ENCODE measurements at regions not wholly inside any gene's neighbourhood (a gene's known extent, or its start where the extent isn't known, plus 50 kb on each side); places are given as distances from the start of the nearest gene placed in this dataset.
"Not testable (repeated sequence)": the region's sequence is repeated elsewhere in the genome, so short reads cannot be mapped to it uniquely, and the experiment has no call there.

- no peak overlapping the region for H3K4me3 Mint-ChIP-seq
- H3K4me1 Mint-ChIP-seq, result no peaks in the 10 kb centered on the region
- DNase-seq (ENCODE audit: low spot score in 2 of 2), result no peak
- H3K9me3 Mint-ChIP-seq, result peaks cover 3% of the 10 kb centered on the region
- ATAC-seq, result no peak
- H3K27ac Mint-ChIP-seq, result no peak overlapping the region
- no peaks in the 10 kb centered on the region for H3K36me3 Mint-ChIP-seq
Observed at GRCh38 chr13:61136515-61136914, 279.1 kb downstream of the PCDH20 start.

DNA sequence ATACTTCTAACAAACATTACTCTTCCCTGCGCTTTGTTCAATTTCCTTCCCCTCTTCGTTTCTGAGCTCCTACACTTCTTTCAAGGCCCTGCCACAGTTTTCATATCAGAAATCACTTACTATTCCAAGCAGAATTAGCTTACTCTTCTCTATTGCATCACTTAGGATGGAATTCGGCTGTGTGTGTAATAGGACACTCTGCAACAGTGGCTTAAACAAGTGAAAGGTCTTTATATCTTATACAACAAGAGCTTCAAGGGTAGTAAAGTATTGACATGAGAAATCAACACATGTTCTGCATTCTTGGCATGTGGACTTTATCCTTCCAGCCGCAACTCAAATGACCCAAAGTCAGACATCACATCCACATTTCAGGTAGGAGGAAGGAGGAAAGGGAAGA is 279.6 kb downstream of the PCDH20 start:
- H3K36me3 Mint-ChIP-seq, result no peaks in the 10 kb centered on the region

DNA sequence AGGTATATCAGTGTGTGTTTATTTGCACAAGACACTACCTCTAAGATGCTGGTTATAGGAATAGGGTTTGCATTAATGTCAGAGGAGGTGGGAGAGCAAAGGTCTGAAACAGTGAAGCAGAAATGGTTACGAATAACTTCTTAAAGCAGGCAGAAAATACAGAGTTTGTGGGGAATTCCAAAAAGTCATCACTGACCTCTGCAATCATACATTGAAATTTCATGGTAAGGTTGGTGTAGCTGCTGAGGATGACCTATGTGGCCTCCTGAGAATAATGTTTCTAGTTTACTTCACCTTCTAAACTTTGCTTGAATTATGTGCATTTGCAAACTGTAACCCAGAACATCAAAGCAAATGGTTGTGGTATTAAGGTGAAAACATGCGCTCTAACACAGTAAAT is 280.1 kb downstream of the PCDH20 start:
- ATAC-seq (no peak), DNase-seq (ENCODE audit: low spot score in 2 of 2) (no peak)
- peaks cover 3% of the 10 kb centered on the region for H3K9me3 Mint-ChIP-seq
- H3K27ac Mint-ChIP-seq, result no peak overlapping the region
- H3K4me1 Mint-ChIP-seq, result no peaks in the 10 kb centered on the region
- no peaks in the 10 kb centered on the region for H3K36me3 Mint-ChIP-seq
- no peak overlapping the region for H3K4me3 Mint-ChIP-seq

More for the DNA sequence above, 279.6 kb downstream of the PCDH20 start:
- ATAC-seq (no peak), DNase-seq (ENCODE audit: low spot score in 2 of 2) (no peak)
- peaks cover 3% of the 10 kb centered on the region for H3K9me3 Mint-ChIP-seq
- H3K4me1 Mint-ChIP-seq, result no peaks in the 10 kb centered on the region
- no peak overlapping the region for H3K4me3 Mint-ChIP-seq
- no peak overlapping the region for H3K27ac Mint-ChIP-seq

GRCh38 chr13:61128850-61129645 is 286.6 kb downstream of the PCDH20 start:
- no peak for ATAC-seq
- Mint-ChIP-seq H3K36me3 (no peaks in the 10 kb centered on the region), H3K4me3 (no peak overlapping the region), H3K9me3 (peaks cover 3% of the 10 kb centered on the region), H3K4me1 (no peaks in the 10 kb centered on the region), H3K27ac (no peak overlapping the region)
- DNase-seq (ENCODE audit: low spot score in 2 of 2), result no peak

DNA sequence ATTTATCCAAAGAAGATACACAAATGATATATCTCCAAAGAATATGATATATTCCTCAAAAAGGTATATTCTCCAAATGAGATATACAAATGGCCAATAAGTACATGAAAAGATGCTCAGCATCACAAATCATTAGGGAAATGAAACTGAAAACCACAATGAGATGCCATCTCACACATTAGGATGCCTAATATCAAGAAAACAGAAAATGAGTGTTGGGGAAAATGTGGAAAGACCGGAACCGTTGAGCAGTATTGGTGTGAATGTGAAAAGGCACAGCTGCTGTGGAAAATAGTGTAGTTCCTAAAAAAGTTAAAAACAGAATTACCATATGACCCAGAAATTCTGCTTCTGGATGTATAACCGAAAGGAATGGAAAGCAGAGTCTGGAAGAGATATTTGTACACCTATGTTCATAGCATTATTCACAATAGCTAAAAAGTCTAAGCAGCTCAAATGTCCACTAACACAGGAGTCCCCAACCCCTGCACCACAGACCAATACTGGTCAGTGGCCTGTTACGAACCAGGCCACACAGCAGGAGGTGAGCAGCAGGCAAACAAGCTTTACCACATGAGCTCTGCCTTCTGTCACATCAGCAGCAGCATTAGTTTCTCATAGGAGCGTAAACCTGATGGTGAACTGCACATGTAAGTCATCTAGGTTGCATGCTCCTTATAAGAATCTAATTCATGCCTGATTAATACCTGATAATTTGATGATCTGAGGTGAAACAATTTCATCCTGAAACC is 291.9 kb downstream of the PCDH20 start:
- Mint-ChIP-seq H3K4me1 (no peaks in the 10 kb centered on the region), H3K4me3 (no peak overlapping the region)
- no peak for ATAC-seq

GRCh38 chr13:61113140-61113658 is 302.4 kb downstream of the PCDH20 start:
- ATAC-seq (peak; percentile 31), DNase-seq (ENCODE audit: low spot score in 2 of 2) (no peak)
- no peaks in the 10 kb centered on the region for H3K36me3 Mint-ChIP-seq
- no peak overlapping the region for H3K4me3 Mint-ChIP-seq
- H3K4me1 Mint-ChIP-seq, result no peaks in the 10 kb centered on the region
- H3K9me3 Mint-ChIP-seq, result peaks cover 5% of the 10 kb centered on the region
- no peak overlapping the region for H3K27ac Mint-ChIP-seq

More for the DNA sequence above, 291.9 kb downstream of the PCDH20 start:
- peaks cover 10% of the 10 kb centered on the region for H3K9me3 Mint-ChIP-seq
- DNase-seq (ENCODE audit: low spot score in 2 of 2), result no peak
- no peaks in the 10 kb centered on the region for H3K36me3 Mint-ChIP-seq
- no peak overlapping the region for H3K27ac Mint-ChIP-seq

DNA sequence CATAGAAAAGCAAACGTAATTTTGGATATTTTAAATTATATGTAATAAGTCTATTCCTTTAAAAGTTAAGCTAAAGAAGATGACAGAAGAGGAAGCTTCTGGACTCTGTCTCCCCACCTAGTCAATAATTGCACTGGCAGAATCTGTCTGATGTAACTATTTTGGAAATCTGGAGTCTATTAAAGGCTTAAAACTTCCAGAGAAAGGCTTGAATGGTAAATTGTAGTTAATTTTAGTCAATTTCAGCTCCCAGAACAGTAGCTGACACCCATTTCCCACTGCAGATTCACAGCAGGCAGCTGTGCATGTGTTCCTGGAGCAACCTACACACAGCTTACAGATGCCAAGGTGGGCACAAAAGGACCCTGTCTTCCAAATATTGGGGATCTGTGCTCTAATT is 304.1 kb downstream of the PCDH20 start:
- Mint-ChIP-seq H3K4me3 (no peak overlapping the region), H3K36me3 (no peaks in the 10 kb centered on the region), H3K9me3 (peaks cover 12% of the 10 kb centered on the region), H3K4me1 (no peaks in the 10 kb centered on the region), H3K27ac (no peak overlapping the region)
- ATAC-seq, result no peak
- no peak for DNase-seq (ENCODE audit: low spot score in 2 of 2)

- H3K4me1 Mint-ChIP-seq, result no peaks in the 10 kb centered on the region
- DNase-seq (ENCODE audit: low spot score in 2 of 2) (no peak), ATAC-seq (no peak)
- no peak overlapping the region for H3K27ac Mint-ChIP-seq
- H3K4me3 Mint-ChIP-seq, result no peak overlapping the region
- peaks cover 12% of the 10 kb centered on the region for H3K9me3 Mint-ChIP-seq
- no peaks in the 10 kb centered on the region for H3K36me3 Mint-ChIP-seq
Observed at GRCh38 chr13:61110732-61111131, 304.9 kb downstream of the PCDH20 start.

DNA sequence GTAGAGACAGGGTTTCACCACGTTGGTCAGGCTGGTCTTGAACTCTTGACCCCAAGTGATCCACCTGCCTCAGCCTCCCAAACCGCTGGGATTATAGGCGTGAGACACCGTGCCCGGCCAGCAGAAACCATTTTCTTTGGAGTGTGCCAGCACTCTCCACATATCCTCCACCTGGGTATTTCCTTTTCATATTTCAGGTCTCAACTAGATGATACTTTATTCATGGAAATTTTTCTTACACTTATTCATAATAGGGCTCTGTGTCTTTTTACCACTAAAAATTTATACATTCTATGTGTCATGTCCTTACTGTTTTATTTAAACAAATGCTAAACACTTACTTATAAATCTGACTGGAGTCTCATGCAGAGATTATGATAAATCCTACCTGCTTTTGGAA is 305.9 kb downstream of the PCDH20 start:
- no peak overlapping the region for H3K4me3 Mint-ChIP-seq
- H3K36me3 Mint-ChIP-seq, result no peaks in the 10 kb centered on the region
- no peak overlapping the region for H3K27ac Mint-ChIP-seq
- H3K9me3 Mint-ChIP-seq, result peaks cover 12% of the 10 kb centered on the region
- ATAC-seq, result no peak
- no peak for DNase-seq (ENCODE audit: low spot score in 2 of 2)
- no peaks in the 10 kb centered on the region for H3K4me1 Mint-ChIP-seq

GRCh38 chr13:61107989-61108388 is 307.7 kb downstream of the PCDH20 start:
- Mint-ChIP-seq H3K27ac (no peak overlapping the region), H3K4me1 (no peaks in the 10 kb centered on the region), H3K9me3 (peaks cover 14% of the 10 kb centered on the region), H3K36me3 (no peaks in the 10 kb centered on the region), H3K4me3 (no peak overlapping the region)
- ATAC-seq (no peak), DNase-seq (ENCODE audit: low spot score in 2 of 2) (no peak)

GRCh38 chr13:61095885-61096284 is 319.8 kb downstream of the PCDH20 start:
- no peak overlapping the region for H3K4me3 Mint-ChIP-seq
- no peak for ATAC-seq
- no peak overlapping the region for H3K27ac Mint-ChIP-seq
- DNase-seq (ENCODE audit: low spot score in 2 of 2), result no peak
- no peaks in the 10 kb centered on the region for H3K36me3 Mint-ChIP-seq
- peaks cover 27% of the 10 kb centered on the region for H3K9me3 Mint-ChIP-seq
- no peaks in the 10 kb centered on the region for H3K4me1 Mint-ChIP-seq

- ATAC-seq (no peak), DNase-seq (ENCODE audit: low spot score in 2 of 2) (no peak)
- Mint-ChIP-seq H3K4me1 (no peaks in the 10 kb centered on the region), H3K36me3 (no peaks in the 10 kb centered on the region), H3K27ac (no peak overlapping the region), H3K4me3 (no peak overlapping the region), H3K9me3 (peaks cover 32% of the 10 kb centered on the region)
Observed at GRCh38 chr13:61094865-61095264, 320.8 kb downstream of the PCDH20 start.

- ATAC-seq; H3K36me3 Mint-ChIP-seq; DNase-seq (ENCODE audit: low spot score in 2 of 2); H3K27ac Mint-ChIP-seq; H3K4me3 Mint-ChIP-seq; H3K4me1 Mint-ChIP-seq: not testable (repeated sequence)
- peaks cover 34% of the 10 kb centered on the region for H3K9me3 Mint-ChIP-seq
Observed at GRCh38 chr13:61089894-61090293, 325.8 kb downstream of the PCDH20 start.

DNA sequence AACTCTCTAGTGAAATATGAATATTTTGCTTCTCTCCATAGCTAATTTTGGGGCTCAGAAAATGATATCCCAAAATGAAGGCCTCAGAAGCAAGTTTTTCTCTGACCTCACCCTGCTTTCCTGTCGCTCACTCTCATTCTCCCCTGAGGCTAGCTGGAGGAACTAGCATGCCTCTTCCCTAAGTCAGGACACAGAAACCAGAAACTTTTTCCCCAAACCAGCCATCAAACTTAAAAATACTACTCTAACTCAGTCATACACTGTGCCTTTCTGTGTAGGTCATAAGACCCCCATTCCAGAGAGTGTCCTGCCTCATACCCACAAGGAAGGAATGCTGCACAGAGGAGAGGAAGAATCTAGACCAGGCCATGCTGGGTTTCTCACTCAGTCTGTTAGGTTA is 329.6 kb downstream of the PCDH20 start:
- ATAC-seq (no peak), DNase-seq (ENCODE audit: low spot score in 2 of 2) (no peak)
- H3K9me3 Mint-ChIP-seq, result peaks cover 21% of the 10 kb centered on the region
- H3K4me3 Mint-ChIP-seq, result no peak overlapping the region
- H3K36me3 Mint-ChIP-seq, result no peaks in the 10 kb centered on the region
- H3K27ac Mint-ChIP-seq, result no peak overlapping the region
- no peaks in the 10 kb centered on the region for H3K4me1 Mint-ChIP-seq

GRCh38 chr13:61084988-61085387 is 330.7 kb downstream of the PCDH20 start:
- Mint-ChIP-seq H3K27ac (no peak overlapping the region), H3K36me3 (no peaks in the 10 kb centered on the region), H3K4me3 (no peak overlapping the region), H3K4me1 (no peaks in the 10 kb centered on the region), H3K9me3 (peaks cover 23% of the 10 kb centered on the region)
- no peak for DNase-seq (ENCODE audit: low spot score in 2 of 2)
- ATAC-seq, result no peak

Measured in stimulated activated effector memory CD8-positive, alpha-beta T cell treated with anti-CD3 and anti-CD28 coated beads, Interleukin-12 subunit alpha, Interleukin-12 subunit beta, amount 100 ng/mL, for 72 hours (primary cell).